A549 (cell line): ENCODE measurements at regions not wholly inside any gene's neighbourhood (a gene's known extent, or its start where the extent isn't known, plus 50 kb on each side); places are given as distances from the start of the nearest gene placed in this dataset.

ENCODE experiments used
- CBX8 ChIP-seq: fragments of 200-600 bp; sonication (generic); IDR thresholded peaks from 2 replicates; pipeline ENCODE4 v1.6.1; 2016
- MAFK ChIP-seq: fragments of 450-650 bp; IDR thresholded peaks from 2 replicates; pipeline ENCODE4 v1.6.1; 2014; ENCODE audit not compliant: partially characterized antibody
- POLR2A ChIP-seq: IDR thresholded peaks from 2 replicates; pipeline ENCODE4 v1.6.1; 2012; ENCODE audit warnings: mild to moderate bottlenecking, low read length
- RAD21 ChIP-seq, 2 experiments: fragments of >200 bp in 1 of 2; sonication (Bioruptor Twin) in 1 of 2; formaldehyde crosslinking in 1 of 2; IDR thresholded peaks in 1 of 2; conservative IDR thresholded peaks in 1 of 2; 2 replicates in 1 of 2; 3 replicates in 1 of 2; pipeline ENCODE4 v1.6.1; 2012 to 2018; ENCODE audit warnings: inconsistent platforms in 1 of 2
- RNF2 ChIP-seq: fragments of 200-600 bp; sonication (generic); IDR thresholded peaks from 2 replicates; pipeline ENCODE4 v1.6.1; 2016; ENCODE audit warnings: low read depth, mild to moderate bottlenecking, antibody characterized with exemption, moderate library complexity, borderline replicate concordance

GRCh38 chr16:5791011-5791657, 693.5 kb upstream of the EEF2KMT start:
- no peak for TF ChIP-seq RAD21 (conservative IDR thresholded peaks at IDR 0.05 in 1 of 2, IDR thresholded peaks at IDR 0.05 in 1 of 2)
- TF ChIP-seq MAFK = no peak
- TF ChIP-seq POLR2A = no peak
- no peak for TF ChIP-seq RNF2
- TF ChIP-seq CBX8 = no peak
